HL-60 (cell line): ENCODE measurements at regions not wholly inside any gene's neighbourhood (a gene's known extent, or its start where the extent isn't known, plus 50 kb on each side); places are given as distances from the start of the nearest gene placed in this dataset.

Experiments
- DNase-seq, 2 experiments: peaks; one replicate each; pipeline ENCODE4 v3.0.0-alpha.2; 2010 to 2020; ENCODE audit warnings: low read depth in 1 of 2, low spot score in 1 of 2
- H3K27ac ChIP-seq: fragments of 250-450 bp; sonication (Bioruptor Pico); replicated peaks from 2 replicates; pipeline ENCODE4 v1.5.1; 2020; ENCODE audit warnings: mild to moderate bottlenecking, moderate library complexity
- H3K27me3 ChIP-seq: fragments of 250-450 bp; sonication (Bioruptor Pico); 2 replicates; pipeline ENCODE4 v1.5.1; 2021; ENCODE audit warnings: mild to moderate bottlenecking, moderate library complexity; ENCODE audit not compliant: insufficient read depth, poor library complexity, severe bottlenecking
- H3K4me3 ChIP-seq: replicated peaks from 2 replicates; pipeline ENCODE4 v1.5.1; 2011; ENCODE audit warnings: mild to moderate bottlenecking, control low read depth, low read length; ENCODE audit not compliant: insufficient read depth
- GABPA ChIP-seq: IDR thresholded peaks from 2 replicates; pipeline ENCODE4 v1.6.1; 2012; ENCODE audit warnings: low read depth
- POLR2AphosphoS5 ChIP-seq: IDR thresholded peaks from 2 replicates; pipeline ENCODE4 v1.6.1; 2012; ENCODE audit warnings: low read depth
- REST ChIP-seq: IDR thresholded peaks from 2 replicates; pipeline ENCODE4 v1.6.1; 2012; ENCODE audit warnings: low read depth; ENCODE audit not compliant: insufficient replicate concordance
- SPI1 ChIP-seq: IDR thresholded peaks from 2 replicates; pipeline ENCODE4 v1.6.1; 2012; ENCODE audit warnings: low read depth, mild to moderate bottlenecking, borderline replicate concordance
- TF ChIP-seq, protein P1 (sequence below): IDR thresholded peaks from one replicate; pipeline ENCODE4 v1.5.1; 2011; ENCODE audit warnings: low read length, control low read depth, inconsistent platforms; ENCODE audit not compliant: insufficient read depth

GRCh38 chr20:54837226-54837625 is 361.8 kb downstream of the DOK5 start:
- no peak for DNase-seq

GRCh38 chr20:54822386-54822785 is 347.0 kb downstream of the DOK5 start:
- Histone ChIP-seq H3K27me3 (no peaks in the 10 kb centered on the region), H3K27ac (no peak overlapping the region), H3K4me3 (no peak overlapping the region)
- TF ChIP-seq REST = no peak
- TF ChIP-seq, protein P1, sequence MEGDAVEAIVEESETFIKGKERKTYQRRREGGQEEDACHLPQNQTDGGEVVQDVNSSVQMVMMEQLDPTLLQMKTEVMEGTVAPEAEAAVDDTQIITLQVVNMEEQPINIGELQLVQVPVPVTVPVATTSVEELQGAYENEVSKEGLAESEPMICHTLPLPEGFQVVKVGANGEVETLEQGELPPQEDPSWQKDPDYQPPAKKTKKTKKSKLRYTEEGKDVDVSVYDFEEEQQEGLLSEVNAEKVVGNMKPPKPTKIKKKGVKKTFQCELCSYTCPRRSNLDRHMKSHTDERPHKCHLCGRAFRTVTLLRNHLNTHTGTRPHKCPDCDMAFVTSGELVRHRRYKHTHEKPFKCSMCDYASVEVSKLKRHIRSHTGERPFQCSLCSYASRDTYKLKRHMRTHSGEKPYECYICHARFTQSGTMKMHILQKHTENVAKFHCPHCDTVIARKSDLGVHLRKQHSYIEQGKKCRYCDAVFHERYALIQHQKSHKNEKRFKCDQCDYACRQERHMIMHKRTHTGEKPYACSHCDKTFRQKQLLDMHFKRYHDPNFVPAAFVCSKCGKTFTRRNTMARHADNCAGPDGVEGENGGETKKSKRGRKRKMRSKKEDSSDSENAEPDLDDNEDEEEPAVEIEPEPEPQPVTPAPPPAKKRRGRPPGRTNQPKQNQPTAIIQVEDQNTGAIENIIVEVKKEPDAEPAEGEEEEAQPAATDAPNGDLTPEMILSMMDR = no peak
- no peak for TF ChIP-seq POLR2AphosphoS5
- TF ChIP-seq GABPA = no peak
- no peak for TF ChIP-seq SPI1
- DNase-seq = no peak

More at GRCh38 chr20:54837226-54837625, 361.8 kb downstream of the DOK5 start:
- no peak overlapping the region for H3K4me3 ChIP-seq
- TF ChIP-seq REST = no peak
- no peak for TF ChIP-seq SPI1
- TF ChIP-seq POLR2AphosphoS5 = no peak
- TF ChIP-seq, protein P1 = no peak
- TF ChIP-seq GABPA = no peak
- no peak overlapping the region for H3K27ac ChIP-seq
- no peaks in the 10 kb centered on the region for H3K27me3 ChIP-seq

GRCh38 chr20:54820392-54820791 is 345.0 kb downstream of the DOK5 start:
- DNase-seq = no peak
- Histone ChIP-seq H3K4me3 (no peak overlapping the region), H3K27ac (no peak overlapping the region), H3K27me3 (no peaks in the 10 kb centered on the region)
- TF ChIP-seq GABPA (no peak), REST (no peak)
- TF ChIP-seq, protein P1 = no peak
